ENCODE measurements at regions not wholly inside any gene's neighbourhood (a gene's known extent, or its start where the extent isn't known, plus 50 kb on each side); places are given as distances from the start of the nearest gene placed in this dataset.

DNA sequence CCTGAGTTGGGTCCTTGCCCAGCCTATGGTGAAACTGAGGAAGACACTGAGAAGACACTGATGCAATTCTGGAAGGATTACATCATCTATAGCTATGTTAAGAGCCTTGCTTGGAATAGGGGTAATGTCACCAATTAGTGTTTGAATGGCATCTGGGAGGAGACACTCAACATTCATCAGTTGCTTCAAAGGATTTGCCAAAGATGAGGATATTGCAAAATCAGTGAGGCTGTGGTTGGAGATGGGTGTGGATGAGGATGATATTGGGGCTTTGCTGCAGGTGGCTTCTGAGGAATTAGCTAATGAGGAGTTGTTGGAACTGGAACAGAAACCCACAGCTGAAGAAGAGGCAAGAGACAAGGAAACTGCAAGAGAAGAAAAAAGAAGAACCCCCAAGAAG lies 146.7 kb upstream of the SP4 start:
- intact Hi-C loops (cut with micrococcal nuclease) (no loop called here), dilution Hi-C loops (cut with MboI; ENCODE audit: extremely low pct_ligation_motif_present, low sequenced_read_pairs) (no loop called here)
- TF ChIP-seq, protein P1, sequence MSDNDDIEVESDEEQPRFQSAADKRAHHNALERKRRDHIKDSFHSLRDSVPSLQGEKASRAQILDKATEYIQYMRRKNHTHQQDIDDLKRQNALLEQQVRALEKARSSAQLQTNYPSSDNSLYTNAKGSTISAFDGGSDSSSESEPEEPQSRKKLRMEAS (IDR thresholded peaks at IDR 0.05; ENCODE audit: insufficient read depth, insufficient read length): no peak
- TF ChIP-seq POLR2A (IDR thresholded peaks at IDR 0.05; ENCODE audit: low read depth, low read length) (no peak), EZH2 (IDR thresholded peaks at IDR 0.05; ENCODE audit: borderline replicate concordance, low read depth, low read length, severe bottlenecking) (no peak), POLR2AphosphoS5 (IDR thresholded peaks at IDR 0.05; ENCODE audit: insufficient read depth, low read depth, low read length) (no peak), JUN (IDR thresholded peaks at IDR 0.05; ENCODE audit: borderline replicate concordance, insufficient read depth, insufficient read length, low read depth) (no peak), MYC (IDR thresholded peaks at IDR 0.05; ENCODE audit: low read depth, low read length) (no peak), FOS (IDR thresholded peaks at IDR 0.05; ENCODE audit: borderline replicate concordance, insufficient read depth, low read length) (no peak), GATA2 (IDR thresholded peaks at IDR 0.05; ENCODE audit: insufficient read depth, insufficient read length, low read depth, low read length) (no peak)
- TF ChIP-seq, protein P2, sequence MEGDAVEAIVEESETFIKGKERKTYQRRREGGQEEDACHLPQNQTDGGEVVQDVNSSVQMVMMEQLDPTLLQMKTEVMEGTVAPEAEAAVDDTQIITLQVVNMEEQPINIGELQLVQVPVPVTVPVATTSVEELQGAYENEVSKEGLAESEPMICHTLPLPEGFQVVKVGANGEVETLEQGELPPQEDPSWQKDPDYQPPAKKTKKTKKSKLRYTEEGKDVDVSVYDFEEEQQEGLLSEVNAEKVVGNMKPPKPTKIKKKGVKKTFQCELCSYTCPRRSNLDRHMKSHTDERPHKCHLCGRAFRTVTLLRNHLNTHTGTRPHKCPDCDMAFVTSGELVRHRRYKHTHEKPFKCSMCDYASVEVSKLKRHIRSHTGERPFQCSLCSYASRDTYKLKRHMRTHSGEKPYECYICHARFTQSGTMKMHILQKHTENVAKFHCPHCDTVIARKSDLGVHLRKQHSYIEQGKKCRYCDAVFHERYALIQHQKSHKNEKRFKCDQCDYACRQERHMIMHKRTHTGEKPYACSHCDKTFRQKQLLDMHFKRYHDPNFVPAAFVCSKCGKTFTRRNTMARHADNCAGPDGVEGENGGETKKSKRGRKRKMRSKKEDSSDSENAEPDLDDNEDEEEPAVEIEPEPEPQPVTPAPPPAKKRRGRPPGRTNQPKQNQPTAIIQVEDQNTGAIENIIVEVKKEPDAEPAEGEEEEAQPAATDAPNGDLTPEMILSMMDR (IDR thresholded peaks at IDR 0.05; ENCODE audit: extremely low read depth in 1 of 2, insufficient read depth in 1 of 2, low read depth in 1 of 2, low read length in 2 of 2): no peak
- H3K36me3 ChIP-seq (ENCODE audit: control insufficient read depth in 2 of 2, extremely low read depth in 1 of 2, insufficient read depth in 2 of 2, low read length in 2 of 2): no peaks in the 10 kb centered on the region
- ChIA-PET POLR2A (no interaction called here), CTCF (interaction anchor here (1.1 kb wide), 1 partner anchor 13 kb away, joined by 3 read pairs; no protein-coding TSS in a partner anchor)
- BruUV-seq (replicated peaks): no TSS peak
- no peak overlapping the region for H3K27ac ChIP-seq (ENCODE audit: insufficient read depth, low read depth, low read length)
- DNase-seq (ENCODE audit: low read depth, low spot score) (no peak), FAIRE-seq (no peak)
- no peaks in the 10 kb centered on the region for H3K79me2 ChIP-seq (ENCODE audit: control insufficient read depth, insufficient read depth, low read length)
- H3K9me3 ChIP-seq (replicated peaks; ENCODE audit: control insufficient read depth, insufficient read depth, low read length): no peaks in the 10 kb centered on the region
- H4K20me1 ChIP-seq (replicated peaks; ENCODE audit: control insufficient read depth, extremely low read depth, insufficient read depth, low read length): no peaks in the 10 kb centered on the region
- no peaks in the 10 kb centered on the region for H3K27me3 ChIP-seq (ENCODE audit: control insufficient read depth in 2 of 2, insufficient read depth in 2 of 2, low read length in 2 of 2)
- H3K9ac ChIP-seq (replicated peaks; ENCODE audit: extremely low read depth, insufficient read depth, low read length): no peak overlapping the region
- H2AFZ ChIP-seq (ENCODE audit: low read depth, low read length): no peak overlapping the region
- no peaks in the 10 kb centered on the region for H3K4me1 ChIP-seq (ENCODE audit: control insufficient read depth, extremely low read depth, insufficient read depth, low read length)
- no peak overlapping the region for H3K4me2 ChIP-seq (ENCODE audit: insufficient read depth, low read length)
- H3K9me1 ChIP-seq (replicated peaks; ENCODE audit: control insufficient read depth, extremely low read depth, insufficient read depth, low read length): no peaks in the 10 kb centered on the region
- no peak overlapping the region for H3K4me3 ChIP-seq (replicated peaks in 1 of 3; ENCODE audit: insufficient read depth in 1 of 3, low read depth in 1 of 3, low read length in 3 of 3)

Measured in endothelial cell of umbilical vein (primary cell).